ENCODE measurements at regions not wholly inside any gene's neighbourhood (a gene's known extent, or its start where the extent isn't known, plus 50 kb on each side); places are given as distances from the start of the nearest gene placed in this dataset.

GRCh38 chr6:44776344-44776743, 388.8 kb downstream of the CDC5L start:
- TF ChIP-seq CTCF (conservative IDR thresholded peaks at IDR 0.05; ENCODE audit: low read depth, low read length): no peak
- H3K9ac ChIP-seq: no peak overlapping the region

GRCh38 chr6:44778513-44778912, 391.0 kb downstream of the CDC5L start:
- TF ChIP-seq CTCF (conservative IDR thresholded peaks at IDR 0.05; ENCODE audit: low read depth, low read length): no peak
- H3K36me3 ChIP-seq (ENCODE audit: insufficient read depth): no peaks in the 10 kb centered on the region
- H3K27ac ChIP-seq: no peak overlapping the region
- no peak overlapping the region for H3K4me3 ChIP-seq (IDR thresholded peaks at IDR 0.05; ENCODE audit: insufficient read depth, low read depth, low read length)
- no peaks in the 10 kb centered on the region for H3K27me3 ChIP-seq (ENCODE audit: insufficient read depth, low read depth)
- no peak overlapping the region for H2AFZ ChIP-seq (ENCODE audit: low read depth)
- no peaks in the 10 kb centered on the region for H4K20me1 ChIP-seq (ENCODE audit: insufficient read depth)
- no peak overlapping the region for H3K4me2 ChIP-seq
- no peaks in the 10 kb centered on the region for H3K4me1 ChIP-seq (ENCODE audit: low read depth, poor library complexity, severe bottlenecking)
- H3K9ac ChIP-seq: no peak overlapping the region
- H3K79me2 ChIP-seq (ENCODE audit: insufficient read depth, low read depth): no peaks in the 10 kb centered on the region

More at GRCh38 chr6:44776344-44776743, 388.8 kb downstream of the CDC5L start:
- Histone ChIP-seq H3K4me1 (ENCODE audit: low read depth, poor library complexity, severe bottlenecking) (peaks cover 6% of the 10 kb centered on the region), H3K36me3 (ENCODE audit: insufficient read depth) (no peaks in the 10 kb centered on the region), H3K4me3 (IDR thresholded peaks at IDR 0.05; ENCODE audit: insufficient read depth, low read depth, low read length) (no peak overlapping the region), H3K79me2 (ENCODE audit: insufficient read depth, low read depth) (no peaks in the 10 kb centered on the region), H3K27ac (no peak overlapping the region), H2AFZ (ENCODE audit: low read depth) (no peak overlapping the region), H3K4me2 (no peak overlapping the region), H3K27me3 (ENCODE audit: insufficient read depth, low read depth) (no peaks in the 10 kb centered on the region), H4K20me1 (ENCODE audit: insufficient read depth) (no peaks in the 10 kb centered on the region)

Measured in KMS-11 (cell line).